ENCODE measurements at regions not wholly inside any gene's neighbourhood (a gene's known extent, or its start where the extent isn't known, plus 50 kb on each side); places are given as distances from the start of the nearest gene placed in this dataset.
A peak's percentile ranks its signal among the peaks of the same experiment; 100 is the strongest.

DNA sequence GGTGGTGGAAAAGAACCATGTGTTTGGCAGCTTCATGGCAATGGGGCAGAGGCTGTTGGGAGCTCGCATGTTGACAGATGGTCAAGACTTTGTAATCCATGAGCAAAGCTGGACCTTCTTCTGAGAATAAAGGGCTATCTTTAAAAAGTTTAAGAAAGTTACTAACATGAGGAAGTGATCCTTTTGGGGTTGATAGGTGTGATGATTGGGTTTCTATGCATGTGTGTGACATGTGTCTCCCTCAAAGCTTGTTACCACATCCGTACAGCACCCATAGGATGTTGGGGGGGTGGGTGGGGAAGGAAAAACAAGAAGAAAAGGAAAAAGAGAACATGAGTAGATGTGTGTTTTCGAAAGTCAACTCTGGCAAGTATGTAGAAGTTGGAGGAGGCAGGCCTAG, 123.0 kb upstream of the TLR3 start:
- H3K4me3 ChIP-seq (ENCODE audit: low read length in 2 of 2): no peak overlapping the region
- no peak for DNase-seq (ENCODE audit: low read depth in 6 of 9, low spot score in 9 of 9)
- WGBS: 90% methylated on average over 3 of the region's 3 CpGs
- H3K36me3 ChIP-seq (ENCODE audit: control insufficient read depth in 2 of 2, insufficient read depth in 2 of 2, low read length in 1 of 2): no peaks in the 10 kb centered on the region
- no peaks in the 10 kb centered on the region for H3K27me3 ChIP-seq (ENCODE audit: control insufficient read depth in 2 of 2, insufficient read depth in 1 of 2, low read length in 1 of 2)
- no peak overlapping the region for H3K27ac ChIP-seq (ENCODE audit: low read depth in 1 of 2, low read length in 1 of 2)
- no peaks in the 10 kb centered on the region for H3K4me1 ChIP-seq (ENCODE audit: control insufficient read depth in 2 of 2, insufficient read depth in 2 of 2, low read length in 2 of 2)
- no peaks in the 10 kb centered on the region for H3K9me3 ChIP-seq (ENCODE audit: control insufficient read depth in 2 of 2, insufficient read depth in 1 of 2, low read length in 1 of 2)

DNA sequence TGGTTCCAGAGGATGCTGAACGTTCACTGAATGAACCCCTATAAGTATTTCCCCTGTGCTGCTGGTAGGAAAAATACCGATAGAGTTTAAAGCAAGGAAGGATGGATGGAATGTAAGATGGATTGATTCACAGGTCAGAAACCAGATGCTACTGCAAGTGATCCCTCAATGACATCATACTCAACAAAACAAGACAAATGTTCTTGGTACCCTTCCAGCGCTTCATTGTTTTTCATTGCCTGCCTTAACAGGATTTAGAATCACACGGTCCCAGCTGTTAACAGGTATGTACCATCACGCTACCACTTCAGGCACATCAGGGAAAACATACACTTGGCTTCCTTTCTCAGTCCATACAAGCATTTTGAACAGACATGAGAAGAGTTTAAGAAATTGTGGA, 118.1 kb upstream of the TLR3 start:
- no peaks in the 10 kb centered on the region for H3K27me3 ChIP-seq (ENCODE audit: control insufficient read depth in 2 of 2, insufficient read depth in 1 of 2, low read length in 1 of 2)
- WGBS: 88% methylated on average over 5 of the region's 5 CpGs
- H3K27ac ChIP-seq (ENCODE audit: low read depth in 1 of 2, low read length in 1 of 2): peak overlapping the region in 1 of 2 donors; percentile 55
- no peaks in the 10 kb centered on the region for H3K9me3 ChIP-seq (ENCODE audit: control insufficient read depth in 2 of 2, insufficient read depth in 1 of 2, low read length in 1 of 2)
- peaks cover 0 to 4% of the 10 kb centered on the region in 2 donors for H3K4me1 ChIP-seq (ENCODE audit: control insufficient read depth in 2 of 2, insufficient read depth in 2 of 2, low read length in 2 of 2)
- H3K36me3 ChIP-seq (ENCODE audit: control insufficient read depth in 2 of 2, insufficient read depth in 2 of 2, low read length in 1 of 2): no peaks in the 10 kb centered on the region
- no peak overlapping the region for H3K4me3 ChIP-seq (ENCODE audit: low read length in 2 of 2)
- peak in 4 of 9 donors; percentile 2 to 27 (median 5) for DNase-seq (ENCODE audit: low read depth in 6 of 9, low spot score in 9 of 9)

DNA sequence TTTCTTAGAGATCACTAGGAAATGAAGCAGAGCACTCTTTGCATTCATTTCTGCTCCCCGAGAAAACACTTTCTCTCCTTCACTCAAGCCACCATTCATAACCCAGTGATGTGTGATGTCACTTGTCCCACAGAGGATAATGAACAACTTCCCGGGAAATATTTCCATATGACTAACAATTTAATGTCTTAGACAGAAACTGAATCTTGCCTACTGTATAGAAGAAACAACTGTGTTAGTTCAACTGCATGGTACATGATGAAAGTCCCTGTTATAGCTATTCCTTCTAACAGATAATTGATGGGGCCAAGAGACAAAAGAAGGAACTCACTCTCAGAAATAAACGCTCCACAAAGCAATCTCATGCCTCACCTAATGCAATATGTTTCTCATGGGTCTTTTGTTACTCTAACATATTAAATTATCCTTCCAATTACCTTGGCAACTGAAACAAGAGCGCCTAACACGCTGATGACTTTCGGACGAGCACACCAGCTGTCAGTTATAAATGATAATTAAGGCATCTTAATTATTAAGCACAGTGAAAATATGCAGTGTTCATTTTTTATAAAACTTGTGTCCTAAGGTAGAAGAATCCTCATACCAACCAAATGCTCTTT, 113.7 kb upstream of the TLR3 start:
- no peaks in the 10 kb centered on the region for H3K36me3 ChIP-seq (ENCODE audit: control insufficient read depth in 2 of 2, insufficient read depth in 2 of 2, low read length in 1 of 2)
- H3K27me3 ChIP-seq (ENCODE audit: control insufficient read depth in 2 of 2, insufficient read depth in 1 of 2, low read length in 1 of 2): no peaks in the 10 kb centered on the region
- no peaks in the 10 kb centered on the region for H3K9me3 ChIP-seq (ENCODE audit: control insufficient read depth in 2 of 2, insufficient read depth in 1 of 2, low read length in 1 of 2)
- no peak overlapping the region for H3K4me3 ChIP-seq (ENCODE audit: low read length in 2 of 2)
- peaks cover 0 to 4% of the 10 kb centered on the region in 2 donors for H3K4me1 ChIP-seq (ENCODE audit: control insufficient read depth in 2 of 2, insufficient read depth in 2 of 2, low read length in 2 of 2)
- no peak overlapping the region for H3K27ac ChIP-seq (ENCODE audit: low read depth in 1 of 2, low read length in 1 of 2)
- WGBS: 93% methylated on average over 7 of the region's 7 CpGs
- no peak for DNase-seq (ENCODE audit: low read depth in 6 of 9, low spot score in 9 of 9)

DNA sequence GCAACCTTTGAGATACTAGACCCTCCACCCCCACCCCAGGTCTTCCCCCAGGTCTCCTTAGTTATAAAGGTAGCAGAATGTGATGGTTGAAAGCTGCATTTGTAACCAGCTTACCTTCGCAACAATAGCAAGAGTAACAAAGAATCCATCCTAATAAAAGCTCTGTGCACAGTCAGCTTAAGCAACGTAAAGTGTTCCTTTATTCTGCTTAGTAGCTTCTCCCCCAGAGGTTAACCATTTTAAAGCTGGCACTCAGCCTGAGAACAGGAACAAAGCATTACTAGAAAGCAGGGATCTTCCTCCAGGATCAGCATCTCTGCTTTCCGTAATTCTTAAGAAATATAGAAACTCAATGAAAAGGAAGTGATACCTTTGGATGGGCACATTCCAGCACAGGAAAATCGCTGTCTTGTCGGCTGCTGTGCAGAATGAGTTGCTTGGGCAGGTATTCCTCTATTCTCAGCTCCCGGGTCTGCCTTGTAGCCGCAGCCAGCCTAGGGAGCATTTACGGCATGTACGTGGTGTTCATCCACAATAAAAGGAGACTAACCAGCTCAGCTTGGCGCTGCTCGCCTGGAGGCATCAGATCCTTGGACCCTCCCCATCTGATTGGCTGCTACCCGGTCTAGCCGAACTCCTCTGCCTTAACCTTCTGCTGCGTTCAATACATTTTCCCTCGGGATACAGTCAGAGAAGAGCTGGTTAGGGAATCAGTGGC, 113.0 kb upstream of the TLR3 start:
- no peaks in the 10 kb centered on the region for H3K36me3 ChIP-seq (ENCODE audit: control insufficient read depth in 2 of 2, insufficient read depth in 2 of 2, low read length in 1 of 2)
- H3K27ac ChIP-seq (ENCODE audit: low read depth in 1 of 2, low read length in 1 of 2): no peak overlapping the region
- H3K9me3 ChIP-seq (ENCODE audit: control insufficient read depth in 2 of 2, insufficient read depth in 1 of 2, low read length in 1 of 2): no peaks in the 10 kb centered on the region
- no peak overlapping the region for H3K4me3 ChIP-seq (ENCODE audit: low read length in 2 of 2)
- WGBS: 88% methylated on average over 15 of the region's 15 CpGs
- H3K27me3 ChIP-seq (ENCODE audit: control insufficient read depth in 2 of 2, insufficient read depth in 1 of 2, low read length in 1 of 2): no peaks in the 10 kb centered on the region
- H3K4me1 ChIP-seq (ENCODE audit: control insufficient read depth in 2 of 2, insufficient read depth in 2 of 2, low read length in 2 of 2): peaks cover 0 to 4% of the 10 kb centered on the region in 2 donors
- no peak for DNase-seq (ENCODE audit: low read depth in 6 of 9, low spot score in 9 of 9)

DNA sequence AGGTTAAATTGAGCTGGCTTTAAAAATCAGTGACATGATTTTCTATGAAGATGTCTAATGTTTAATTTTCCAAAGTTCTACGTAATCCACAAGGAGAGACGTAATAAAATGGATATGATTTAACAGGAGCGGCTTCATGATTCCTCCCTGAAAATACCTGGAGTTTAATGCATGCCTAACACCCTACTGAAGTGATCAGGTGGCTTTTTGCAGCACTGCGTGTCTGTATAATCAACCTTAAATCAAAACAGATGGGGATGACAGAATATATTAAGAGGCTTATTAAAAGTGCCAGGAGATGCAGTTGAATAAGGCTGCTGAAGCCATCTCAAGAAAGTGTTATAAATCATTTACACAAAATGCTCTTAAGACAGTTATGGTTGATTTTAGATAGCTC, 112.4 kb upstream of the TLR3 start:
- no peaks in the 10 kb centered on the region for H3K9me3 ChIP-seq (ENCODE audit: control insufficient read depth in 2 of 2, insufficient read depth in 1 of 2, low read length in 1 of 2)
- H3K36me3 ChIP-seq (ENCODE audit: control insufficient read depth in 2 of 2, insufficient read depth in 2 of 2, low read length in 1 of 2): no peaks in the 10 kb centered on the region
- 82% methylated on average over 4 of the region's 4 CpGs for WGBS

DNA sequence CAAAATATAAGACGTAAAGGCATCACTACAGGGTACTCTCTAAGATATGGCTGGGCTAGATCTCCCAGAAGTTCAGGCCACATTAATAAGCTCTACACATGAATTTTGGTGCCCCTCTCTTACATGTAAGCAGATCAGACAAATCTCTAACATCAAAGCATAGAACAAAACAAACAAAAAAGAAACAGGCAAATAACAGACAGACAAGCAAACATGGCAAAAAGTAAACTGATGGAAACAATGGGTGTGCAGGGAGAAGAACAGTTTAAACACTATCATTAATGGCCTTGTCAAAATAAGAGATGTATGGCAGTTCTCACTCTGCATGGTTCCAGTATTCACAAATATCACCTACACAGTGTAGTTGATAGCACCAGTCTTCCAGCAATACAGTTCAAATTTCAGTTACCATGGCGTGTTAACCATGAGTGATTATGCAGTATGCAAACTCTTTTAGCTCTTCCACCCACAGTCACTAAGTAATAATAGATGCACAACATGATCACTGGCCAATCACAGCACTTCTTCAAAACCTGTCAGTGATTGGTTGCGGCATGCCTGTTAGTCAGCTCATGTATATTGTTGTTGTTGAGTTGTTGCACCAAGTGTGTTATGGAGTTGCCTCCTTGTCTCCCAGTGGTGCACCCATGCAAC, 110.7 kb upstream of the TLR3 start:
- 95% methylated on average over 3 of the region's 3 CpGs for WGBS
- Histone ChIP-seq H3K9me3 (ENCODE audit: control insufficient read depth in 2 of 2, insufficient read depth in 1 of 2, low read length in 1 of 2) (no peaks in the 10 kb centered on the region), H3K27me3 (ENCODE audit: control insufficient read depth in 2 of 2, insufficient read depth in 1 of 2, low read length in 1 of 2) (no peaks in the 10 kb centered on the region), H3K36me3 (ENCODE audit: control insufficient read depth in 2 of 2, insufficient read depth in 2 of 2, low read length in 1 of 2) (no peaks in the 10 kb centered on the region), H3K4me1 (ENCODE audit: control insufficient read depth in 2 of 2, insufficient read depth in 2 of 2, low read length in 2 of 2) (no peaks in the 10 kb centered on the region), H3K4me3 (ENCODE audit: low read length in 2 of 2) (no peak overlapping the region), H3K27ac (ENCODE audit: low read depth in 1 of 2, low read length in 1 of 2) (no peak overlapping the region)
- DNase-seq (ENCODE audit: low read depth in 6 of 9, low spot score in 9 of 9): no peak

More for the DNA sequence above, 112.4 kb upstream of the TLR3 start:
- Histone ChIP-seq H3K4me1 (ENCODE audit: control insufficient read depth in 2 of 2, insufficient read depth in 2 of 2, low read length in 2 of 2) (no peaks in the 10 kb centered on the region), H3K4me3 (ENCODE audit: low read length in 2 of 2) (no peak overlapping the region), H3K27me3 (ENCODE audit: control insufficient read depth in 2 of 2, insufficient read depth in 1 of 2, low read length in 1 of 2) (no peaks in the 10 kb centered on the region), H3K27ac (ENCODE audit: low read depth in 1 of 2, low read length in 1 of 2) (no peak overlapping the region)
- no peak for DNase-seq (ENCODE audit: low read depth in 6 of 9, low spot score in 9 of 9)

DNA sequence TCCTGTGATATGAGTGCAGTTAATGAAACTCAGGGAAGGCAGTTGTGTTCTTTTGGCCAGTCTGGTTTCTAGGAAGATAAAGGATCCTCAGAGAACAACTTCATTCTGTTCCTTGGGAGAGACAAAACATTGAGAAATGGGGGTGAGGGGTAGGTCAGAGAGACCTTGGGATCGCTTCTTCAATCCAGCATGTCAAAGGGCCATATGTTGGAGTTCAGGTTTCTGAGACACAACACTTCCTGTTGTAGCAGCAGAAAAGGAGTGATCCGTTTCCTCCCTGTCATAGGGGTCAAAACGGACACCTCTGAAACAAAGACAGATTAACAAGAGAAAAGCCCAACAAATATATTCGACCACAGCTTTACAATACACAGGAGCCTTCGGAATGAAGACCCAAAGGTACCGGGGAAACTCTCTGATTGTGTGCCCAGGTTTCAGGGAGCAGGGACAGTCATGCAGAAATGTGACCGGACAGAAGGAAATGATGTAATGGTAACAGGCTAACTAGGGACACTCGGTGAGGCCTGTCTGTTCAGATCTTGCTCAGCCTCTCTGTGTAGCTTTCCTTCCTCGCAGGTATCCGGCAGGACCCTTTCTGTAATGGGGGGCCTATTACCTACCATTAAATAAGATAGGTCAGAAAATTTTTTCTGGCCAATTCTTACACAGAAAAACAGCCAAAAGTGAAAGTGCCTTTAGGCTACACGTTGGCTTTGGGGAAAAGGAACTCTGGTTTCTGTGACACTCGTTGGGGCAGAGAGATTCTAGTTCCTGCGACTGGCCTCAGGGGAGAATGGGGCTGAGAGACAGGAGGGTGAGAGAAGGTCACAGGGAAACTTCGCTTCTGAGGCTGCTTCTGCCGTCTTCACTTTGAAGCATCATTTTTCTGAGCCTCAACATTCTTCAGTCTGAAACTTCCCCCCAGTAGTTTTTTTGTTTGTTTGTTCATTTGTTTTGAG, 103.3 kb upstream of the TLR3 start:
- H3K27me3 ChIP-seq (ENCODE audit: control insufficient read depth in 2 of 2, insufficient read depth in 1 of 2, low read length in 1 of 2): no peaks in the 10 kb centered on the region
- no peak overlapping the region for H3K4me3 ChIP-seq (ENCODE audit: low read length in 2 of 2)
- WGBS: 78% methylated on average over 15 of the region's 15 CpGs
- DNase-seq (ENCODE audit: low read depth in 6 of 9, low spot score in 9 of 9): no peak
- H3K27ac ChIP-seq (ENCODE audit: low read depth in 1 of 2, low read length in 1 of 2): no peak overlapping the region
- no peaks in the 10 kb centered on the region for H3K36me3 ChIP-seq (ENCODE audit: control insufficient read depth in 2 of 2, insufficient read depth in 2 of 2, low read length in 1 of 2)
- no peaks in the 10 kb centered on the region for H3K9me3 ChIP-seq (ENCODE audit: control insufficient read depth in 2 of 2, insufficient read depth in 1 of 2, low read length in 1 of 2)
- no peaks in the 10 kb centered on the region for H3K4me1 ChIP-seq (ENCODE audit: control insufficient read depth in 2 of 2, insufficient read depth in 2 of 2, low read length in 2 of 2)

DNA sequence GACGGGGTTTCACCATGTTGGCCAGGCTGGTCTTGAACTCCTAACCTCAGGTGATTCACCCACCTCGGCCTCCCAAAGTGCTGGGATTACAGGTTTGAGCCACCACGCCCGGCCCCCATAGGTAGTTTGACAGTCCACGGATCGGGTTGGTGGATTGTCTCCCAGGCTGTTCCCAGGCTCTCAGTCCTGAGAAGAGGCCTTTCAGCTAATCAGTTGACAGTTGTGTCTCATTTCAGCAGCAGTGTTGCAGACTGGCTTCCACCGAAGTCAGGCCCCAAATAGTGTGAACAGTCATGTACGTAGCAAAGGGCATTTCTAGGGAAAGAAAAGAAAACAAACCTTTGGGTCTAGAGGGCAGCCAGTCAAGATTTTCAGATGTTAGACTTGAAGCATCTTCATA, 102.4 kb upstream of the TLR3 start:
- H3K27ac ChIP-seq (ENCODE audit: low read depth in 1 of 2, low read length in 1 of 2): no peak overlapping the region
- DNase-seq (ENCODE audit: low read depth in 6 of 9, low spot score in 9 of 9): no peak

More for the DNA sequence above, 102.4 kb upstream of the TLR3 start:
- no peak overlapping the region for H3K4me3 ChIP-seq (ENCODE audit: low read length in 2 of 2)
- no peaks in the 10 kb centered on the region for H3K4me1 ChIP-seq (ENCODE audit: control insufficient read depth in 2 of 2, insufficient read depth in 2 of 2, low read length in 2 of 2)
- no peaks in the 10 kb centered on the region for H3K36me3 ChIP-seq (ENCODE audit: control insufficient read depth in 2 of 2, insufficient read depth in 2 of 2, low read length in 1 of 2)
- no peaks in the 10 kb centered on the region for H3K27me3 ChIP-seq (ENCODE audit: control insufficient read depth in 2 of 2, insufficient read depth in 1 of 2, low read length in 1 of 2)
- WGBS: 98% methylated on average over 8 of the region's 8 CpGs
- H3K9me3 ChIP-seq (ENCODE audit: control insufficient read depth in 2 of 2, insufficient read depth in 1 of 2, low read length in 1 of 2): no peaks in the 10 kb centered on the region

Measured in thymus (tissue), 11 donors.